ENCODE measurements at regions not wholly inside any gene's neighbourhood (a gene's known extent, or its start where the extent isn't known, plus 50 kb on each side); places are given as distances from the start of the nearest gene placed in this dataset.
"Not testable (repeated sequence)": the region's sequence is repeated elsewhere in the genome, so short reads cannot be mapped to it uniquely, and the experiment has no call there.

GRCh38 chr10:107952649-107953556 is 788.4 kb upstream of the SORCS1 start:
- Histone ChIP-seq H3K9me3 (peaks cover 0 to 9% (median 0%) of the 10 kb centered on the region in 4 donors), H3K36me3 (no peaks in the 10 kb centered on the region), H3K27me3 (no peaks in the 10 kb centered on the region), H3K4me1 (no peaks in the 10 kb centered on the region), H3K4me3 (no peak overlapping the region), H3K27ac (no peak overlapping the region)
- TF ChIP-seq CTCF (IDR thresholded peaks at IDR 0.05) (no peak), EP300 (IDR thresholded peaks at IDR 0.05) (no peak), POLR2A (IDR thresholded peaks at IDR 0.05) (no peak)
- DNase-seq (ENCODE audit: low spot score in 2 of 2) = no peak
- WGBS, 2 donors = 56 to 61% methylated on average over 6 of the region's 6 CpGs

DNA sequence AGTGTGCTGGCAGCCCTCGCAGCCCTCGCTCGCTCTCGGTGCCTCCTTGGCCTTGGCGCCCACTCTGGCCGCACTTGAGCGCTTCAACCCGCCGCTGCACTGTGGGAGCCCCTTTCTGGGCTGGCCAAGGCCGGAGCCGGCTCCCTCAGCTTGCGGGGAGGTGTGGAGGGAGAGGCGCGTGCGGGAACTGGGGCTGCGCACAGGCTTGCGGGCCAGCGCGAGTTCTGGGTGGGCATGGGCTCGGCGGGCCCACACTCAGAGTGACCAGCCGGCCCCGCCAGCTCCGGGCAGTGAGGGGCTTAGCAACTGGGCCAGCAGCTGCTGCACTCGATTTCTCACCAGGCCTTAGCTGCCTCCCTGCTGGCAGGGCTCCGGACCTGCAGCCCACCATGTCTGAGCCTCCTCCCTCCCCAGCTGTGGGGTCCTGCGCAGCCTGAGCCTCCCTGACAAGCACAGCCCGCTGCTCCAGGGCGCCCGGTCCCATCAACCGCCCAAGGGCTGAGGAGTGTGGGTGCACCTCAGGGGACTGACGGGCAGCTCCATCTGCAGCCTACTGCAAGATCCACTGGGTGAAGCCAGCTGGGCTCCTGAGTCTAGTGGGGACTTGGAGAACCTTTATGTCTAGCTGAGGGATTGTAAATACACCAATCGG is 786.0 kb upstream of the SORCS1 start:
- H3K9me3 ChIP-seq; H3K4me1 ChIP-seq; H3K27me3 ChIP-seq; H3K36me3 ChIP-seq; H3K4me3 ChIP-seq; DNase-seq (ENCODE audit: low spot score in 2 of 2); H3K27ac ChIP-seq: not testable (repeated sequence)
- WGBS, 2 donors = 97 to 98% methylated on average over 21 to 31 of the region's 33 CpGs

- peaks cover 0 to 4% (median 0%) of the 10 kb centered on the region in 4 donors for H3K9me3 ChIP-seq
- H3K4me3 ChIP-seq = no peak overlapping the region
- H3K36me3 ChIP-seq = no peaks in the 10 kb centered on the region
- H3K27me3 ChIP-seq = no peaks in the 10 kb centered on the region
- H3K27ac ChIP-seq = no peak overlapping the region
- no peak for TF ChIP-seq POLR2A (IDR thresholded peaks at IDR 0.05)
- TF ChIP-seq EP300 (IDR thresholded peaks at IDR 0.05) = no peak
- TF ChIP-seq CTCF (IDR thresholded peaks at IDR 0.05) = no peak
- no peak for DNase-seq (ENCODE audit: low spot score in 2 of 2)
- no peaks in the 10 kb centered on the region for H3K4me1 ChIP-seq
Measured at GRCh38 chr10:107942826-107943225, 778.3 kb upstream of the SORCS1 start.

DNA sequence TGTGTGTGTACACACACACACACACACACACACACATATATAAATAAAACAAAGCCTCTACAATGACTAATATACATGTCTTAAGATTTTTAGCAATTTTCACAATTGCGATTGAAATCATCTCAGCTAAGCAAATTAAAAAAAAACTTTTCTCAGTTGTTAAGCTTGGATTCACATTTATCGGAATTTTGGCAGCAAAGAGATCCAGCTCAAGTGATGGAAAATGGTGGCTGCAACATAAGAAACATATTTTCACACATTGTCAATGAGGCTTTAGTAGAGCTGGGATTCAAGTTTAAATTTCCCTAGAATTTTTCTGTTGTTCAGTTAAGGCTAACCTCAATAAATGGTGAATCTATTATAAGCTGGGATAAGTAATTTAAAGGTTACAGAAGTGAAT is 768.6 kb upstream of the SORCS1 start:
- H3K9me3 ChIP-seq = peaks cover 0 to 5% (median 0%) of the 10 kb centered on the region in 4 donors
- H3K4me1 ChIP-seq = no peaks in the 10 kb centered on the region
- no peak for DNase-seq (ENCODE audit: low spot score in 2 of 2)
- TF ChIP-seq CTCF (IDR thresholded peaks at IDR 0.05) (no peak), EP300 (IDR thresholded peaks at IDR 0.05) (no peak), POLR2A (IDR thresholded peaks at IDR 0.05) (no peak)
- H3K4me3 ChIP-seq = no peak overlapping the region
- no peak overlapping the region for H3K27ac ChIP-seq
- H3K36me3 ChIP-seq = no peaks in the 10 kb centered on the region
- no peaks in the 10 kb centered on the region for H3K27me3 ChIP-seq
- WGBS, 2 donors = 95 to 96% methylated on average over 2 of the region's 2 CpGs

DNA sequence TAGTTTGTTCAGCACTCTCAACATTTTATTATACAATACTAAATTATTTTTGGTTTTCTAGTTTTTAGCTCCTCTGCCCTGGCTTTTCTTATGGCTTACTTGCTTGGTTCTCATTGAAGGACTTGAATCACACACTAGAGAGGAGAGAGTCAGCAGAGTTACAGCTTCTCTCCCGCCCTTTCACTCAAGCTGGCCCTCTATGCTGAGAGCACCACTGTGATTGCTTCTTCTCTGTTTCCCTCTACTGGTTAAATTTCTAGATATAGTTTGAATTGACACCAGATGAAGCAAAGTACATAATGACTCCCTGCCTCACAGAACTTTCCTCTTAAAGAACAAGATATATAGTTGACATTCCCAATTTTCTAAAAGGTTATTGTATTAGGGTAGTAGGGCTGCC is 767.3 kb upstream of the SORCS1 start:
- no peaks in the 10 kb centered on the region for H3K36me3 ChIP-seq
- no peak overlapping the region for H3K4me3 ChIP-seq
- no peaks in the 10 kb centered on the region for H3K4me1 ChIP-seq
- no peak for DNase-seq (ENCODE audit: low spot score in 2 of 2)
- no peak for TF ChIP-seq POLR2A (IDR thresholded peaks at IDR 0.05)
- peaks cover 0 to 5% (median 0%) of the 10 kb centered on the region in 4 donors for H3K9me3 ChIP-seq
- H3K27ac ChIP-seq = no peak overlapping the region
- no peaks in the 10 kb centered on the region for H3K27me3 ChIP-seq
- WGBS, 2 donors = 66 to 87% methylated on average over 1 of the region's 1 CpG

DNA sequence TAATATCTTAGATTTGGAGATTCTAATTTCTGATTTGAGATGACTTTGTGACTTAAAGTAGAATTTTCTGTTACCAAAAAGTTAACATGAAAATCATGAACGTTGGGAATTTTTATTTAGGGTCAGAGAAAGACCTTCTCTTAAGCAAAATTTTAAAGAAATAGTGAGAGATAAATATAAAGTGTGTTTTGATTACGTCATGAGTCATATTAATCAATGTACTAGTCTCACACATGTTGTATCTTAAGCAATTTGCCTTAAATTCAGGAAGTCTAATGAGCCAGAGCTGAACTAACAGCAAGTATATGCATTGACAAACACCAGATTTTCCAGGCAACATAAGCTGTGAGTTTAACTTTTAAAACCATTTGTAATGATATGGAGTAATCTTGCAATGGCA is 765.5 kb upstream of the SORCS1 start:
- H3K27ac ChIP-seq = no peak overlapping the region
- TF ChIP-seq CTCF (IDR thresholded peaks at IDR 0.05) = no peak
- 45 to 61% methylated on average over 2 of the region's 2 CpGs for WGBS, 2 donors
- no peaks in the 10 kb centered on the region for H3K36me3 ChIP-seq
- peaks cover 0 to 5% (median 0%) of the 10 kb centered on the region in 4 donors for H3K9me3 ChIP-seq
- H3K4me1 ChIP-seq = no peaks in the 10 kb centered on the region
- H3K4me3 ChIP-seq = no peak overlapping the region
- DNase-seq (ENCODE audit: low spot score in 2 of 2) = no peak
- no peaks in the 10 kb centered on the region for H3K27me3 ChIP-seq

Data from tibial nerve (tissue), 4 donors.